ENCODE measurements at regions not wholly inside any gene's neighbourhood (a gene's known extent, or its start where the extent isn't known, plus 50 kb on each side); places are given as distances from the start of the nearest gene placed in this dataset.
"Not testable (repeated sequence)": the region's sequence is repeated elsewhere in the genome, so short reads cannot be mapped to it uniquely, and the experiment has no call there.

- no peak for DNase-seq
These were observed 1102.8 kb downstream of the BRD1 start for GRCh38 chr22:48724899-48725298.

GRCh38 chr22:48722661-48723060 lies 1105.0 kb downstream of the BRD1 start:
- DNase-seq: no peak

GRCh38 chr22:48721395-48721669 lies 1106.3 kb downstream of the BRD1 start:
- DNase-seq: no peak

GRCh38 chr22:48720662-48721394 lies 1106.8 kb downstream of the BRD1 start:
- DNase-seq: no peak

- DNase-seq: no peak
These were observed 1107.6 kb downstream of the BRD1 start for GRCh38 chr22:48719978-48720661.

DNA sequence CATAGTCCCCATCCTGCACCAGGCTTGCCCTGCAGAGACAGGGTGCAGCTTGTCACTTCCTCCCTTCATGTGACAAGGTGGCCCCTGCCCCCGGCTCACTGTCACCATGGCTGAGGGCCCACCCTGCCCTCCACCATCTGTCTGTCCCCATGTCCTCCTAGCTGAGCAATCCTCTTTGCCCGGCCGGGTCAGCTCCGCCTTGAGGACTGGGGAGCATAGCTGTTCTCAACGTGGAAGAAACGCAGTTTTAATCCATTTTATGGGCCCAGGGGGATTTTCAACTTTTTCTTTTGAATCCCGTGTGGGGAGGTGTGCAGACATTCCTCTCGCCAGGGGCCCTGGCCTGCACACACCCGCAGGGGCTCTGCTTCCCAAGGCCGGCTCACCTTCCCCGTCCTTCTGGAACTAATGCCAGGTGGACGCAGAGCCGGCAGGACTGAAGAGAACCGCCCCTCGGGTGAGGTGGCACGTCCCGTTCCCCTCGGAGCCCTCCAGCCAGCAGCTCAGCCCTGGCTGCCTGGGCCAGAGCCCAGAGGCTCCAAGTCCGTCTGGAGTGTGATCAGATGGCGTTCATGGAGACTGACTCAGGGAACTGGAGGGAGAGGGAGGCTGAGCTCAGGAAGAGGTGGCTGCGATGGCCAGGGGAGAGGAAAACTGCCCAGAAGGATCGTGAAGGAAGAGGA lies 1108.7 kb downstream of the BRD1 start:
- DNase-seq: no peak

GRCh38 chr22:48717883-48718817 lies 1109.5 kb downstream of the BRD1 start:
- no peak for DNase-seq

- no peak for DNase-seq
These were observed 1110.4 kb downstream of the BRD1 start for GRCh38 chr22:48717076-48717810.

DNA sequence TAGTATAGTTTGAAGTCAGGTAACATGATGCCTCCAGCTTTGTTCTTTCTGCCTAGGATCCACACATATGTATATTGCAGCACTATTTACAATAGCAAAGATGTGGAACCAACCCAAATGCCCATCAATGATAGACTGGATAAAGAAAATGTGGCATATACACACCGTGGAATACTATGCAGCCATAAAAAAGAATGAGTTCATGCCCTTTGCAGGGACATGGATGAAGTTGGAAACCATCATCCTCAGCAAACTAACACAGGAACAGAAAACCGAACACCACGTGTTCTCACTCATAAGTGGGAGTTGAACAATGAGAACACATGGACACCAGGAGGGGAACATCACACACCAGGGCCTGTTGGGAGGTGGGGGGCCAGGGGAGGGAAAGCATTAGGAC lies 1111.5 kb downstream of the BRD1 start:
- DNase-seq: not testable (repeated sequence)

GRCh38 chr22:48715511-48715910 lies 1112.2 kb downstream of the BRD1 start:
- no peak for DNase-seq

DNA sequence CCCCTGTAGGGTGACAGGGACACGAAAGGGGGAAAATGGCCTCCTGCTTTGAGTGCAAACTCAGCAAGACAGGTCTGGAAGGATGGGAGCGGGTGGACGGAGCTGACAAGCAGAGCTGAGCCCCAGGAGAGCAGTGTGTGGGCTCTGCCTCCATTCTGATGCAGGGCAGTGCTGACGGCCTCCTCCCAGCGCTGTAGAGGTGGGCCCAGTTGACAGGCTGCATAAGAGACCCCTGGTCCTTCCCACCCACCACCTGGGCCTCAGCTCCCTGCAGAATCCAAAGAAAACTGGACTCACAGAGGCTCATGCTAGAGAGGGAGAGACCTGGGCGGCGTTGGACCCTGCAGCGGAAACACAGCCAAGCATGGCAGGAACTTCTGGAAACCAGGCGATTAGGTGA lies 1113.4 kb downstream of the BRD1 start:
- no peak for DNase-seq

DNA sequence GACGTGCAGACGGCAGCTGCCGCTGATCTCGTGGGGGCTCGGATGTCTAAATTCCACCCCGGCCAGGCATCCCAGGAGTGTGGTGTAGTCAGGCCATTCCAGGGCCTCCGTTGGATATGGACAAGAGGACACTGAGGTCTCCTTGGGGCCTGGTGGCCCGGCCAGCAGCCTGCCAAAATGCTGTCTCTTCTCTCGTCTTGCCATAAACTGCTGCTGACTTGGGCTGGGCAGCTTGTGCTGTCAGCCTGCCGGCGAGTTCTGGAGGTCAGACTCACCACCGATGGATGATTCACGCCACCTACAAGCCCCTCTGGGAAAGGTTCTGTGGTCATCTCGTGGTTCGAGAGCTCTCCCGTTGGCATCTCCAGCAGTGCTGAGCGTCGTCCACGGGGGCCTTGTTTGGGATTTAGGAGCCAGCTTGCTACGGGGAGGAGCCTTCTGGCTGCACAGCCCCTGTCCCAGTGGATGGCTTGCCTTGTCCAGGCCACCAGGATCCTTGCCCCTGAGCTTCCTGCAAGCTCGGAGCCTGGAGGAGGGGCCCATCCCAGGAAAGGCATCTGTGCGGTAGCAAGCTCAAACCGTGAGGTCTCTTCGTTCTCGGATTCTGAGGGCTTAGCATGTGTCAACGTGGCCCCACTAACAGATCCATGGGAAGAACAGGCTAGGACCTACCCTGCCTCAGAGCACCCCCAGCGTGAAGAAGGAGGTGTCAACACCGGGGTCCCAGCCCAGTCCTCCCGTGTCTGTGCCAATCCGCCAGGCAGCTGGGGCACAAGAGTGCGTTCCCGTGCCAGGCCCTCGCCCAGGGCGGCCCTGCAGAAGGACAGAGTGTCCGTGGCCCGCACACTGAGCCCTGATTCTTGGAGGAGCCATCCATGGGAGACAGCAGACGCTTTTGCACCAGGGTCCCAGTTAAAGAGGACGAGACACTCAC lies 1114.1 kb downstream of the BRD1 start:
- no peak for DNase-seq

GRCh38 chr22:48712558-48713271 lies 1115.0 kb downstream of the BRD1 start:
- no peak for DNase-seq

- no peak for DNase-seq
These were observed 1116.0 kb downstream of the BRD1 start for GRCh38 chr22:48711669-48712068.

- DNase-seq: no peak
These were observed 1116.6 kb downstream of the BRD1 start for GRCh38 chr22:48711031-48711431.

DNA sequence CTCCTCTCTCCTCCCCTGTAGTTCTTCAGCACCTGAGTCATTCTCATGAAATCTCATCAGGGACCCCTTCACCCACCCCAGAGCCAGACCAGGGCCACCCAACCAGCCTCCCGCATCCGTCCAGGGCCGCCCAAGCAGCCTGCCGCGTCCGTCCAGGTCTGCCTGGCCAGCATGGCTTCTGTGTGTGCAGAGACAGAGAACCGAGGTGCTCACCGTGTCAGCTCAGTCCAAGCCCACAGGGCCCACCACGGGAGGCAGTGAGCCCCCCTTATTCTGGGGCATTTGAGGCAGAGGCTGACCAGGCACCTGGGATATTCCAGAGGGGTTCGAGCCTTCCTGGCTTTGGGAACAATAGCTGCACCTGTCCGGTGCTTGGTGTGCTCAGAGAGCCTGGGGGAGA lies 1117.3 kb downstream of the BRD1 start:
- DNase-seq: no peak

GRCh38 chr22:48709976-48710375 lies 1117.7 kb downstream of the BRD1 start:
- no peak for DNase-seq

DNA sequence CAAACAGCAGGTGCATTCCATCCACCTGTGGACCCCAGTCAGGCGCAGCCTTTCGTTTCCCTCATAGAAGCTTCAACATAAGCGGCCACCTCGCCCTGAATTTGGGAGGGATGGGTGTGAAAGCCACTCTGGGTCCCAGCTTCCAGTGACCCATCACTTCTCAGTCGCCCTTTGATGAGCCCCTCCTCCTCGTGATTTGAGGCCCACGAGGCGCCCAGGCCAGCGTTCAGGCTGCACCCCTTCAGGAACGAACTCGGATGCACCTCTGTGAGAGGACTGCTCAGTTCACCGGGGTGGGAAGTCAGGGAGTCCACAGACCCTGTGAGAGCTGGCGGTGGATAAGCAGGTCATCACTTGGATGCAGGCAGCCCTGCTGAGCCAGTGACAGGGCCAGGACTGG lies 1118.2 kb downstream of the BRD1 start:
- no peak for DNase-seq

GRCh38 chr22:48708558-48709245 lies 1119.0 kb downstream of the BRD1 start:
- DNase-seq: no peak
